HCT116 (cell line): ENCODE measurements at regions not wholly inside any gene's neighbourhood (a gene's known extent, or its start where the extent isn't known, plus 50 kb on each side); places are given as distances from the start of the nearest gene placed in this dataset.

Experiments
- CBX3 ChIP-seq: IDR thresholded peaks from 2 replicates; pipeline ENCODE4 v1.6.1; 2012; ENCODE audit warnings: low read depth
- CEBPB ChIP-seq: IDR thresholded peaks from 2 replicates; pipeline ENCODE4 v1.6.1; 2012; ENCODE audit warnings: low read depth
- EGR1 ChIP-seq: IDR thresholded peaks from 2 replicates; pipeline ENCODE4 v1.6.1; 2012; ENCODE audit warnings: low read depth
- EZH2 ChIP-seq: fragments of 200-600 bp; sonication (generic); IDR thresholded peaks from 2 replicates; pipeline ENCODE4 v1.6.1; 2017; ENCODE audit warnings: antibody characterized with exemption, mixed run types
- EZH2phosphoT487 ChIP-seq: fragments of 200-600 bp; IDR thresholded peaks from 2 replicates; pipeline ENCODE4 v1.6.1; 2018; ENCODE audit warnings: antibody characterized with exemption, borderline replicate concordance
- JUND ChIP-seq: IDR thresholded peaks from 2 replicates; pipeline ENCODE4 v1.6.1; 2012
- POLR2A ChIP-seq: IDR thresholded peaks from 2 replicates; pipeline ENCODE4 v1.7.0; 2011; ENCODE audit warnings: borderline replicate concordance; ENCODE audit not compliant: insufficient read depth, insufficient read length; ENCODE audit errors: extremely low read depth
- POLR2AphosphoS5 ChIP-seq: IDR thresholded peaks from 2 replicates; pipeline ENCODE4 v1.6.1; 2011; ENCODE audit warnings: mild to moderate bottlenecking, low read depth, low read length, moderate library complexity
- RAD21 ChIP-seq: IDR thresholded peaks from 2 replicates; pipeline ENCODE4 v1.6.1; 2012; ENCODE audit warnings: low read depth, mild to moderate bottlenecking
- SIN3A ChIP-seq: IDR thresholded peaks from 2 replicates; pipeline ENCODE4 v1.6.1; 2012; ENCODE audit warnings: low read depth
- TF ChIP-seq, protein P1 (sequence below), 3 experiments: fragments of 200-600 bp in 1 of 3; sonication (generic) in 1 of 3; IDR thresholded peaks in 2 of 3; conservative IDR thresholded peaks in 1 of 3; 2 replicates each; pipeline ENCODE4 v1.5.1; 2012 to 2017; ENCODE audit warnings: low read depth in 2 of 3, low read length in 2 of 3, antibody characterized with exemption in 1 of 3, borderline replicate concordance in 1 of 3, control low read depth in 1 of 3, mild to moderate bottlenecking in 1 of 3, mixed read lengths in 1 of 3, mixed run types in 1 of 3, moderate library complexity in 1 of 3; ENCODE audit not compliant: insufficient read depth in 1 of 3
- TF ChIP-seq, protein P2 (sequence below): IDR thresholded peaks from 2 replicates; pipeline ENCODE4 v1.6.1; 2012; ENCODE audit warnings: low read depth
- TF ChIP-seq, protein P3 (sequence below): IDR thresholded peaks from 2 replicates; pipeline ENCODE4 v1.6.1; 2012

DNA sequence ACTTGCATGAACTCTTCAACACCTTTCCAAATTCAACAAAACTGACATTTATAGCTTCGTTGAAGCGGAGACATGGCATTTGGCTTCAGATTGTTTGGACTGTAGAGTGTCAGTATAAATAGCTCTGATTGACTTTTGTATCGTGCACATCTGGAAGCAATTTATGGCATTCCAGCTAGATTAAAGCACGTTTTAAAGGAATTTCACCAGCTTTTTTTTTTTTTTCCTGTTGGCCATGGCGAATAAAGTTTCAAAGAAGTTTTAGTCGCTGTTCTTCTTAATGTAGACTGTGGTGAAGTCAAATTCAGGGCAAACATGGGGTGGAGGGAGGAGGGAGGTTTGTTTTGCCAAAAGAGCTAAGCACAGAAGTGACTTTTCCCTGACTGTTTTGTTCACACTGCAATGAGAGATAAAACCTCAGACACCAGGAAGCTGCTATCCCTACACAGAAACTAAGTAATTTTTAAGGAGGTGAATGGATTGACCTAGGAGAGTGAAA, 391.0 kb upstream of the RARB start:
- TF ChIP-seq, protein P1, sequence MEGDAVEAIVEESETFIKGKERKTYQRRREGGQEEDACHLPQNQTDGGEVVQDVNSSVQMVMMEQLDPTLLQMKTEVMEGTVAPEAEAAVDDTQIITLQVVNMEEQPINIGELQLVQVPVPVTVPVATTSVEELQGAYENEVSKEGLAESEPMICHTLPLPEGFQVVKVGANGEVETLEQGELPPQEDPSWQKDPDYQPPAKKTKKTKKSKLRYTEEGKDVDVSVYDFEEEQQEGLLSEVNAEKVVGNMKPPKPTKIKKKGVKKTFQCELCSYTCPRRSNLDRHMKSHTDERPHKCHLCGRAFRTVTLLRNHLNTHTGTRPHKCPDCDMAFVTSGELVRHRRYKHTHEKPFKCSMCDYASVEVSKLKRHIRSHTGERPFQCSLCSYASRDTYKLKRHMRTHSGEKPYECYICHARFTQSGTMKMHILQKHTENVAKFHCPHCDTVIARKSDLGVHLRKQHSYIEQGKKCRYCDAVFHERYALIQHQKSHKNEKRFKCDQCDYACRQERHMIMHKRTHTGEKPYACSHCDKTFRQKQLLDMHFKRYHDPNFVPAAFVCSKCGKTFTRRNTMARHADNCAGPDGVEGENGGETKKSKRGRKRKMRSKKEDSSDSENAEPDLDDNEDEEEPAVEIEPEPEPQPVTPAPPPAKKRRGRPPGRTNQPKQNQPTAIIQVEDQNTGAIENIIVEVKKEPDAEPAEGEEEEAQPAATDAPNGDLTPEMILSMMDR (IDR thresholded peaks at IDR 0.05 in 2 of 3, conservative IDR thresholded peaks at IDR 0.05 in 1 of 3; ENCODE audit: borderline replicate concordance in 1 of 3, insufficient read depth in 1 of 3, low read depth in 2 of 3, low read length in 2 of 3) = no peak
- TF ChIP-seq POLR2A = no peak
- no peak for TF ChIP-seq CEBPB
- no peak for TF ChIP-seq EZH2phosphoT487
- TF ChIP-seq SIN3A = no peak
- TF ChIP-seq, protein P2, sequence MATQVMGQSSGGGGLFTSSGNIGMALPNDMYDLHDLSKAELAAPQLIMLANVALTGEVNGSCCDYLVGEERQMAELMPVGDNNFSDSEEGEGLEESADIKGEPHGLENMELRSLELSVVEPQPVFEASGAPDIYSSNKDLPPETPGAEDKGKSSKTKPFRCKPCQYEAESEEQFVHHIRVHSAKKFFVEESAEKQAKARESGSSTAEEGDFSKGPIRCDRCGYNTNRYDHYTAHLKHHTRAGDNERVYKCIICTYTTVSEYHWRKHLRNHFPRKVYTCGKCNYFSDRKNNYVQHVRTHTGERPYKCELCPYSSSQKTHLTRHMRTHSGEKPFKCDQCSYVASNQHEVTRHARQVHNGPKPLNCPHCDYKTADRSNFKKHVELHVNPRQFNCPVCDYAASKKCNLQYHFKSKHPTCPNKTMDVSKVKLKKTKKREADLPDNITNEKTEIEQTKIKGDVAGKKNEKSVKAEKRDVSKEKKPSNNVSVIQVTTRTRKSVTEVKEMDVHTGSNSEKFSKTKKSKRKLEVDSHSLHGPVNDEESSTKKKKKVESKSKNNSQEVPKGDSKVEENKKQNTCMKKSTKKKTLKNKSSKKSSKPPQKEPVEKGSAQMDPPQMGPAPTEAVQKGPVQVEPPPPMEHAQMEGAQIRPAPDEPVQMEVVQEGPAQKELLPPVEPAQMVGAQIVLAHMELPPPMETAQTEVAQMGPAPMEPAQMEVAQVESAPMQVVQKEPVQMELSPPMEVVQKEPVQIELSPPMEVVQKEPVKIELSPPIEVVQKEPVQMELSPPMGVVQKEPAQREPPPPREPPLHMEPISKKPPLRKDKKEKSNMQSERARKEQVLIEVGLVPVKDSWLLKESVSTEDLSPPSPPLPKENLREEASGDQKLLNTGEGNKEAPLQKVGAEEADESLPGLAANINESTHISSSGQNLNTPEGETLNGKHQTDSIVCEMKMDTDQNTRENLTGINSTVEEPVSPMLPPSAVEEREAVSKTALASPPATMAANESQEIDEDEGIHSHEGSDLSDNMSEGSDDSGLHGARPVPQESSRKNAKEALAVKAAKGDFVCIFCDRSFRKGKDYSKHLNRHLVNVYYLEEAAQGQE = no peak
- no peak for TF ChIP-seq POLR2AphosphoS5
- TF ChIP-seq EZH2 = no peak
- TF ChIP-seq, protein P3, sequence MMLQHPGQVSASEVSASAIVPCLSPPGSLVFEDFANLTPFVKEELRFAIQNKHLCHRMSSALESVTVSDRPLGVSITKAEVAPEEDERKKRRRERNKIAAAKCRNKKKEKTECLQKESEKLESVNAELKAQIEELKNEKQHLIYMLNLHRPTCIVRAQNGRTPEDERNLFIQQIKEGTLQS = no peak
- no peak for TF ChIP-seq CBX3
- TF ChIP-seq EGR1 = no peak
- TF ChIP-seq RAD21 = no peak
- TF ChIP-seq JUND = no peak
